ENCODE measurements at regions not wholly inside any gene's neighbourhood (a gene's known extent, or its start where the extent isn't known, plus 50 kb on each side); places are given as distances from the start of the nearest gene placed in this dataset.

DNA sequence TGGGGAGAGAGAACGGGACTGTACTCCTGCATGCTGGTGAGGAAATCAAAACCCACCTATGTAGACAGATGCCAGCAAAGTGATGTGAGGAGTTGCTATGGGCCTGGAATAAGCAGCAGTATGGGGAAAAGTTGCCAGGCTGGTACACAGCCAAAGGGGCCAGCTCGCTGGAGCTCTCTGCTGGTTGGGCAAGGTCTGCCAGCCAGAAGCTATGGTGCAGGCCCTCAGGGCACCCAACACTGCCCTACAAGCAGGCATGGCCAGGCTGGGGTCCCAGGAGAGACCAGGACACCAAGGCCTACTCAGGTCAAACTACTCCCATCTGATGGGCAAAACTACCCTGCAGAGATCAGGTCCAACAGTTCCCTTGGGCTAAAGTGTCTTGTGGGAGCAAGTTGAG, 916.6 kb downstream of the IPMK start:
- Histone ChIP-seq H2AFZ (ENCODE audit: low read length) (no peak overlapping the region), H3K4me3 (replicated peaks in 1 of 3; ENCODE audit: insufficient read depth in 1 of 3, low read depth in 2 of 3, low read length in 3 of 3) (no peak overlapping the region), H3K79me2 (ENCODE audit: insufficient read depth, low read length) (no peaks in the 10 kb centered on the region), H3K4me2 (ENCODE audit: low read depth, low read length) (no peak overlapping the region), H3K9me3 (ENCODE audit: low read length) (no peaks in the 10 kb centered on the region), H3K4me1 (ENCODE audit: insufficient read depth, low read length) (no peaks in the 10 kb centered on the region), H3K27ac (ENCODE audit: extremely low read length, insufficient read depth, low read length) (no peak overlapping the region), H3K9ac (ENCODE audit: insufficient read depth, low read depth, low read length) (no peak overlapping the region), H3K27me3 (ENCODE audit: control insufficient read depth in 1 of 2, insufficient read depth in 2 of 2, low read length in 2 of 2) (no peaks in the 10 kb centered on the region), H4K20me1 (ENCODE audit: insufficient read depth, low read length) (no peaks in the 10 kb centered on the region), H3K36me3 (replicated peaks in 1 of 2; ENCODE audit: control insufficient read depth in 1 of 2, insufficient read depth in 2 of 2, low read length in 2 of 2) (no peaks in the 10 kb centered on the region)
- no TSS peak for BruUV-seq (replicated peaks)
- no peak for FAIRE-seq
- ChIA-PET CTCF (ENCODE audit: low intra/inter-chr PET ratio, low total read pairs) (no interaction called here), POLR2A (no interaction called here)
- in situ Hi-C loops (cut with HindIII; ENCODE audit: extremely low pct_ligation_motif_present, low pct_unique_long_range_greater_than_20kb) (no loop called here), intact Hi-C loops (cut with micrococcal nuclease; ENCODE audit: unreplicated experiment) (no loop called here)
- no peak for DNase-seq (ENCODE audit: low spot score)
- 0% methylated on average over 1 of the region's 2 CpGs for WGBS (ENCODE audit: low lambda C conversion rate)
- no peak for ATAC-seq
- TF ChIP-seq ZFP41 (CRISPR knock-in tag; IDR thresholded peaks at IDR 0.05; ENCODE audit: borderline replicate concordance) = no peak
- no peak for TF ChIP-seq MAFK (conservative IDR thresholded peaks at IDR 0.05 in 1 of 2, IDR thresholded peaks at IDR 0.05 in 1 of 2; ENCODE audit: low read length in 2 of 2)
- no peak for TF ChIP-seq ZNF484 (CRISPR knock-in tag; IDR thresholded peaks at IDR 0.05; ENCODE audit: borderline replicate concordance, low read depth)
- TF ChIP-seq MEIS1 (CRISPR knock-in tag; IDR thresholded peaks at IDR 0.05; ENCODE audit: borderline replicate concordance) = no peak
- TF ChIP-seq, protein P1, sequence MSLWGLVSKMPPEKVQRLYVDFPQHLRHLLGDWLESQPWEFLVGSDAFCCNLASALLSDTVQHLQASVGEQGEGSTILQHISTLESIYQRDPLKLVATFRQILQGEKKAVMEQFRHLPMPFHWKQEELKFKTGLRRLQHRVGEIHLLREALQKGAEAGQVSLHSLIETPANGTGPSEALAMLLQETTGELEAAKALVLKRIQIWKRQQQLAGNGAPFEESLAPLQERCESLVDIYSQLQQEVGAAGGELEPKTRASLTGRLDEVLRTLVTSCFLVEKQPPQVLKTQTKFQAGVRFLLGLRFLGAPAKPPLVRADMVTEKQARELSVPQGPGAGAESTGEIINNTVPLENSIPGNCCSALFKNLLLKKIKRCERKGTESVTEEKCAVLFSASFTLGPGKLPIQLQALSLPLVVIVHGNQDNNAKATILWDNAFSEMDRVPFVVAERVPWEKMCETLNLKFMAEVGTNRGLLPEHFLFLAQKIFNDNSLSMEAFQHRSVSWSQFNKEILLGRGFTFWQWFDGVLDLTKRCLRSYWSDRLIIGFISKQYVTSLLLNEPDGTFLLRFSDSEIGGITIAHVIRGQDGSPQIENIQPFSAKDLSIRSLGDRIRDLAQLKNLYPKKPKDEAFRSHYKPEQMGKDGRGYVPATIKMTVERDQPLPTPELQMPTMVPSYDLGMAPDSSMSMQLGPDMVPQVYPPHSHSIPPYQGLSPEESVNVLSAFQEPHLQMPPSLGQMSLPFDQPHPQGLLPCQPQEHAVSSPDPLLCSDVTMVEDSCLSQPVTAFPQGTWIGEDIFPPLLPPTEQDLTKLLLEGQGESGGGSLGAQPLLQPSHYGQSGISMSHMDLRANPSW (CRISPR knock-in tag; IDR thresholded peaks at IDR 0.05; ENCODE audit: borderline replicate concordance) = no peak
- no peak for TF ChIP-seq ZMYM4 (CRISPR knock-in tag; IDR thresholded peaks at IDR 0.05)
- TF ChIP-seq TBX2 (CRISPR knock-in tag; IDR thresholded peaks at IDR 0.05; ENCODE audit: borderline replicate concordance) = no peak
- no peak for TF ChIP-seq ZNF12 (CRISPR knock-in tag; IDR thresholded peaks at IDR 0.05)
- TF ChIP-seq TBP (CRISPR knock-in tag; IDR thresholded peaks at IDR 0.05) = no peak
- TF ChIP-seq BHLHE40 (IDR thresholded peaks at IDR 0.05; ENCODE audit: low read length) = no peak
- no peak for TF ChIP-seq ZNF557 (CRISPR knock-in tag; IDR thresholded peaks at IDR 0.05)
- no peak for TF ChIP-seq MYC (CRISPR knock-in tag; IDR thresholded peaks at IDR 0.05; ENCODE audit: borderline replicate concordance)
- no peak for TF ChIP-seq DPF2 (CRISPR knock-in tag; IDR thresholded peaks at IDR 0.05; ENCODE audit: borderline replicate concordance, low read depth)
- no peak for TF ChIP-seq MYNN (CRISPR knock-in tag; IDR thresholded peaks at IDR 0.05; ENCODE audit: low read depth)
- TF ChIP-seq, protein P2, sequence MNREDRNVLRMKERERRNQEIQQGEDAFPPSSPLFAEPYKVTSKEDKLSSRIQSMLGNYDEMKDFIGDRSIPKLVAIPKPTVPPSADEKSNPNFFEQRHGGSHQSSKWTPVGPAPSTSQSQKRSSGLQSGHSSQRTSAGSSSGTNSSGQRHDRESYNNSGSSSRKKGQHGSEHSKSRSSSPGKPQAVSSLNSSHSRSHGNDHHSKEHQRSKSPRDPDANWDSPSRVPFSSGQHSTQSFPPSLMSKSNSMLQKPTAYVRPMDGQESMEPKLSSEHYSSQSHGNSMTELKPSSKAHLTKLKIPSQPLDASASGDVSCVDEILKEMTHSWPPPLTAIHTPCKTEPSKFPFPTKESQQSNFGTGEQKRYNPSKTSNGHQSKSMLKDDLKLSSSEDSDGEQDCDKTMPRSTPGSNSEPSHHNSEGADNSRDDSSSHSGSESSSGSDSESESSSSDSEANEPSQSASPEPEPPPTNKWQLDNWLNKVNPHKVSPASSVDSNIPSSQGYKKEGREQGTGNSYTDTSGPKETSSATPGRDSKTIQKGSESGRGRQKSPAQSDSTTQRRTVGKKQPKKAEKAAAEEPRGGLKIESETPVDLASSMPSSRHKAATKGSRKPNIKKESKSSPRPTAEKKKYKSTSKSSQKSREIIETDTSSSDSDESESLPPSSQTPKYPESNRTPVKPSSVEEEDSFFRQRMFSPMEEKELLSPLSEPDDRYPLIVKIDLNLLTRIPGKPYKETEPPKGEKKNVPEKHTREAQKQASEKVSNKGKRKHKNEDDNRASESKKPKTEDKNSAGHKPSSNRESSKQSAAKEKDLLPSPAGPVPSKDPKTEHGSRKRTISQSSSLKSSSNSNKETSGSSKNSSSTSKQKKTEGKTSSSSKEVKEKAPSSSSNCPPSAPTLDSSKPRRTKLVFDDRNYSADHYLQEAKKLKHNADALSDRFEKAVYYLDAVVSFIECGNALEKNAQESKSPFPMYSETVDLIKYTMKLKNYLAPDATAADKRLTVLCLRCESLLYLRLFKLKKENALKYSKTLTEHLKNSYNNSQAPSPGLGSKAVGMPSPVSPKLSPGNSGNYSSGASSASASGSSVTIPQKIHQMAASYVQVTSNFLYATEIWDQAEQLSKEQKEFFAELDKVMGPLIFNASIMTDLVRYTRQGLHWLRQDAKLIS (CRISPR knock-in tag; IDR thresholded peaks at IDR 0.05) = no peak

Measured in HepG2 (cell line).